Fibroblast of skin of left biceps (primary cell): ENCODE measurements at regions not wholly inside any gene's neighbourhood (a gene's known extent, or its start where the extent isn't known, plus 50 kb on each side); places are given as distances from the start of the nearest gene placed in this dataset.
"Not testable (repeated sequence)": the region's sequence is repeated elsewhere in the genome, so short reads cannot be mapped to it uniquely, and the experiment has no call there.

Source experiments
- DNase-seq, 2 experiments: peaks; one replicate each; pipeline ENCODE4 v3.0.0-alpha.2; 2013; ENCODE audit warnings: low read depth in 2 of 2

DNA sequence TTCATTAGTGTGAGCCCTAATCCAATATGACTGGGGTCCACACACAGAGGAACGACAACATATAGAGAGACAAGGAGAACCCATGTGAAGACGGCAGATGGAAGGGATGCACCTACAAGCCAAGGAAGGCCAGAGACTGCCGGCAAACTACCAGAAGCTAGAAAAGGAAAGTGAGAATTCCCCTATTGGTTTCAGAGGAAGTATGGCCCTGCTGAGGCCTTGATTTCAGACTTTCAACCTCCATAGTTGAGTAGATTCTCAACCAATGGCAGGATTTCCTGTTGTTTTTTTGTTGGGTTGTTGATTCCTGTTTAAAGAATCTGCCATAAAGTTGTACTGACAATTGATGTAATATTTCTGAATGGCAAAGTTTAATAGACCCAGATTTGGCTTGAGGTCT, 241.5 kb downstream of the SATB2 start:
- no peak for DNase-seq

DNA sequence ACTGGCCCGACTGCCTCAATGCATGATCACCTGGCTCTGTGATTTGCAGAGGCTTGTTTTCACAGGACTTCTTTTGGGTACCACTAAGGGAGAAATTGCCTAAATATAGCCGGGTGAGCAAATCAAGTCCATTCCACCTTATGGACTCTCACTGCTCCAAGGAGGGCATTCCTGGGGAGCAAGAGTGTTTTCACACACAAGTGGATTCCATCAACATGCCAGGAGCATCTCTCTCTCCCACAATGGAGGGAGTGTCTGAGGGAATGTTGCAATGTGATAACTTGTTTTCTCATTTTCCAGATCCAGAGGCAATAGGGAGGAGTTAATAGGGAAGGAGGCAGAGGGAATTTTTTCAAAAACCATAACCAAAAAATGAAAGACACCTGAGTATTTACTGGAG, 250.7 kb downstream of the SATB2 start:
- no peak for DNase-seq

DNA sequence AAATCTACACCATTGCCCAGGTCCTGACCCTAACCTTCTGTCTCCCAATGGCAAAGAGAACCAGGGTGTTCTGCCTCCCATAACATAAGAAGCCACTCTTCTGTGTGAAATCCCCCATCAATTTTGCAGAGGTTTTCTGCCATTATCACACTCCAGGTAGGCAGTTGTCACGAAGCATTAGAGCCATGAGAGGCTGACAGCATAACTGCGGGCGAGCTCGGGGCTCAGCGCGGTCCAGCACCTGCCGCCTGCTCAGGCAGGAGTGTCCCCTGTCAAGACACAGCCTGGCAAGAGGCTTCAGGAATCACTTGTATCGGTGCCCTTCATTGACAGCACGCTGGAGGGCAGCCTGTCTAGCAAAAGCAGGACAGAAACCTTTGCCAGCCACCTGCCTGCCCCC, 251.2 kb downstream of the SATB2 start:
- DNase-seq, result no peak

DNA sequence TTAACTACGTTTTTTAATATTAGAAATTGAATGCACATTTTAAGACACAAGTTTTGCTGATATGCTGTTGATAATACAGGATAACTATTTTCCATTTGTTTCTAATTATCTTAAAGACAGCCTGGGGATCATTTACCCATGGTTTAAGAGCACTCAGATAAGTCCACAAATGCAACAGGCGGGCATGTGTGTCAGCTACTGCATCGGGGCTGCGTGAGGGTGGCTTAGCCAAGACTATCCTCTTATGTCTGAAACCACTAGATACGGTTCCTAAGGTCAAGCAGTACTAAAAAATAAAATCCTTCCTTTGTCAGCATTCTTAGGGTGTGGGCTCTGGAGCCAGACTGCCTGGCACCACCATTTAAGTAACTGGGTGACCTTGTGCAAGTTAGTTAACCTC, 254.8 kb downstream of the SATB2 start:
- DNase-seq, result no peak

DNA sequence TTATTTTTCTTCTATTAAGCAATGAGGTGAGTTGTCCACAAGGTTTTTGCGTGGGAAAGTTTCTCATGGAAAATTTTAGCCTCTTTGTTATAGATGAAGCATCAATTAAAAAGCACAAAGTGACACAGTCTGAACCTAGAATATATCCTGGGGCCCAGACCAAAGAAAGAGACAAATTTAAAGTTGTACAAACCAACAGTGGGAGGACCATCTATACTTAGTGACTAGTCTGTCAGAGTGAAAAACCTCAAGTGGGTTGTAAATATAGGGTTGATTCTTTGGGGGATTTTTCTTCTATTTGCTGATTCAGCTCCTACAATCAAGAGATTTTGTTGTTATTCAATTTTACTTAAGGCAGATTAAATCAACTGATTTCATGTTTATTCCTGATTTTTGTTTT, 256.2 kb downstream of the SATB2 start:
- no peak for DNase-seq

DNA sequence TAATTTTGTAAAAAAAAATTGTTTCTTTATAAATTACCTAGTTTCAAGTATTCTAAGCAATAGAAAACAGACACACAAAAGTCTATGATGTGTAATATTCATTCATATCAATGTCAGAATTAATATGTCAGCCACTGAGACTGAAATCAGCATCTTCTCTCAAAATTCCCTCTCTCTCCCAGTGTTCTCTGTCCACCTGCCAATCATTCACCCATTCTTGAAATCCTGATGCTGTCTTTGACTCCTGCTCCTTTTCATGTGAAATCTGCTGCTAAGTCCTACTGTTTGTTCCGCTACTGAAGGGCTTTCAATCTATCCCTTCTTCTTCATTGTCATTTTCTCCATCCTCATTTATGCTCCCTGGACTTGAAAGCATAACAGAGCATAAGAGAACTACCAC, 257.9 kb downstream of the SATB2 start:
- no peak for DNase-seq

DNA sequence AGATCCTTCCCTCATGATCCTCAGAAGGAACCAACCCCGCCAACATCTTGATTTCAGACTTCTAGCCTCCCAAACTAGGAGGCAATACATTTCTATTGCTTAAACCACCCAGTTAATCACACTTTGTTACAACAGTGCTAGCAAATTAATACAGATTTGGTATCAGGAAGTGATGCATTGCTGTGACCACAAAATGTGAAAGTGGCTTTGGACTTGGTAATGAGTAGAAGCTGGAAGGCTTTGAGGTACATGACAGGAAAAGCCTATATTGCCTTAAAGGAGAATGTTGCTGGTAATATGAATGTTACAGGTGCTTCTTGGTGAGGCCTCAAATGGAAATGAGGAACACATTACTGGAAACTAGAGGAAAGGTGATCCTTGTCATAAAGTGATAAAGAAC, 260.3 kb downstream of the SATB2 start:
- DNase-seq, result no peak

DNA sequence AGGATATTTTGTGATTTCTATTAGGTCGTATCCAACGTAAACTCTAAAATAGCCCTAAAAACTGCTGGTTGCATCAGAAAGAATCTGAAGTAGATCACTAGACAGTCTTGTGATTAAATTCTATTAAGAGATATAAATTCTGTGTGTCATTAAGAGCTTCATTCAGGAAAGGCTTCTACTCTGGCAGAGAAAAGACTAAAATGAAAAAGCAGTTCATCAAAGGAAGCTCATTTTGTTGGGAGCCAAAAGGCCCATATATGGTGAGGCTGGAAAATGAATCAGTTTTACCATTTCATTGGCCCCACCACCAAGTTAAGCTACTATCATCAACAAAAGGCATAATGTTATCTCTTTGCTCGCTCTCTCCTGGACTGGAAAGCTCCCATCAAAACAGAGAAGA, 261.1 kb downstream of the SATB2 start:
- no peak for DNase-seq

DNA sequence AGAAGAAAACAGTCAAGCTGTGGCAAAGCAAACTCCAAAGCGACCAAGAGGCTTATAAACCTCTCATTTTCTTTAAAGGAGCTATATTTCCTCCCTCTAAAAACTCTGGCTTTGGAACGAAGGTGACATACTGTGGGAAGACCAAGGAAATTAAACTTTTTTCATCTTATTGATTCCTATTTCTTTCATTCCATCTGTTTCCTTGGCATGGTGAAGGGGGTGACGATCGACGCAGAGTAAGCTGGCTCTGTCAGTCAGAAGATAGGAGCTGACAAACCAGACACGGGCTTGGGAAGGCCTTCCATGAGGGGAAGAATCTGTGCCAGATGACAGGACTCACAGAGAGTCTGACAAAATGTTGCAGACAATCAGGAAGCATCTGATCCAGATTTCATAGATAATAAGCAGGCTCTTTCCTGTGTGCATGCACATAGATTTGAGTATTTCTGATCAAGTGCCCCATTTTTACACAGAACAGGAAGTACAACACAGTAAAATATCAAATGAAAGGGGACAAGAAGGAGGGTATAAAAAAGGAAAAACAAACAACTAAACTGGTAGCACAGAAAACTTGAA, 261.7 kb downstream of the SATB2 start:
- no peak for DNase-seq

DNA sequence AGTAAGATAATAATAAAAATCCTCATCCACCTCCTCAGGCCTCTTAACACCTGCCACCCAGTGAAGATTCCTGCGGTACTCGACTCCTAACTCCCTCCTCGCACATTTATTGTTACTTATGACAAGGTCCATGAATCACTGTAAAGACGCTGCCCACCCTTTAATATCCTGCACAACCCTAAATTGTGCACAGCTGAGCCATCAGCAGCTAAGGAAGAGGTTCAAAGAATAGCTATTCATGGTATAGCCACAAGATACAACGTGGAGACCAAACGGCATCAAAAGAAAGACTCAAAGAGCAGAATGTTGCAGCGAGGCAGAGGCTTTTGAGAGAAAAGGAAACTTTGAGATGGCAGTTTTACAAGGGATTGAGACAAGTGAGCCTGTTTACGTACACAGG, 266.3 kb downstream of the SATB2 start:
- DNase-seq, result no peak

DNA sequence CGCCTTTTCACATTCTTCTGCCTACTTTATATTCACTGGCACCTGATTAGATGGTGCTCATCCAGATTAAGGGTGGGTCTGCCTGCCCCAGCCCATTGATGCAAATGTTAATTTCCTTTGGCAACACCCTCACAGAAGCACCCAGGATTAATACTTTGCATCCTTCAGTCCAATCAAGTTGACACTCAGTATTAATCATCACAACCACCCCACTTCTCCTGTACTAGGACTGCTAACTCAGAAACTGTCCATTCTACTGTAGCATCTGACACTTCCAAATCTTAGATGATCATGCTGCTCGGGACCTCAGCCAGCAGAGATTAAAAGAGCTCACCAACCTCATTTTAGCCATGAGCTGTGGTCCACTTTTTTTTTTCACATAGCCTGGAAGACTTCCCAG, 268.5 kb downstream of the SATB2 start:
- no peak for DNase-seq

DNA sequence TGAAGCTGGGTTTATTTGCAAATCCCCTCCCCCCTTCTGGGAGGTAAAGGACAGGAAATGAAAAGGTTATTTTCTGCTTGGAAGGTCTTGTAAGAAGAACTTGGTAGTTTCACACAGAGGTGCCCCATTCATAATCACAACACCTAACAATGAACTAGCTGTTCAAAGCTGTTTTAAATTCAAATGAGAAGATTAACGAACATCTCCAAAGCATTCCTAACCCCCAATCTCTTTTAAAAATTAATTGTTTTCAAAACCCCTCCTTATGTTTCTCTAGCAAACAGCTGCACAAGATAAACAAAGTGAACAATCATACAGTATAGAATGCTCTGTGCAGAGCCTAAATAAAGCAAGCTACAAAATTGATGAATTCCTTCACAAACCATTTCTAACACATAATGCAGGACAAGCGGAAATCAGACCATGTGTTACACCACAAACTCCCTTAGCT, 271.4 kb downstream of the SATB2 start:
- no peak for DNase-seq

DNA sequence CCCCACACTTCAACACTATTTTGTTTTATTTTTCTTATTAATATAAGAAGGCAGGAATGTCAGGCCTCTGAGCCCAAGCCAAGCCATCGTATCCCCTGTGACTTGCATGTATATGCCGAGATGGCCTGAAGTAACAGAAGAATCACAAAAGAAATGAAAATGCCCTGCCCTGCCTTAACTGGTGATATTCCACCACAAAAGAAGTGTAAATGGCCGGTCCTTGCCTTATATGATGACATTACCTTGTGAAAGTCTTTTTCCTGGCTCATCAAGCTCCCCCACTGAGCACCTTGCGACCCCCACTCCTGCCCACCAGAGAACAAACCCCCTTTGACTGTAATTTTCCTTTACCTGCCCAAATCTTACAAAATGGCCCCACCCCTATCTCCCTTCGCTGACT, 272.6 kb downstream of the SATB2 start:
- not testable (repeated sequence) for DNase-seq

DNA sequence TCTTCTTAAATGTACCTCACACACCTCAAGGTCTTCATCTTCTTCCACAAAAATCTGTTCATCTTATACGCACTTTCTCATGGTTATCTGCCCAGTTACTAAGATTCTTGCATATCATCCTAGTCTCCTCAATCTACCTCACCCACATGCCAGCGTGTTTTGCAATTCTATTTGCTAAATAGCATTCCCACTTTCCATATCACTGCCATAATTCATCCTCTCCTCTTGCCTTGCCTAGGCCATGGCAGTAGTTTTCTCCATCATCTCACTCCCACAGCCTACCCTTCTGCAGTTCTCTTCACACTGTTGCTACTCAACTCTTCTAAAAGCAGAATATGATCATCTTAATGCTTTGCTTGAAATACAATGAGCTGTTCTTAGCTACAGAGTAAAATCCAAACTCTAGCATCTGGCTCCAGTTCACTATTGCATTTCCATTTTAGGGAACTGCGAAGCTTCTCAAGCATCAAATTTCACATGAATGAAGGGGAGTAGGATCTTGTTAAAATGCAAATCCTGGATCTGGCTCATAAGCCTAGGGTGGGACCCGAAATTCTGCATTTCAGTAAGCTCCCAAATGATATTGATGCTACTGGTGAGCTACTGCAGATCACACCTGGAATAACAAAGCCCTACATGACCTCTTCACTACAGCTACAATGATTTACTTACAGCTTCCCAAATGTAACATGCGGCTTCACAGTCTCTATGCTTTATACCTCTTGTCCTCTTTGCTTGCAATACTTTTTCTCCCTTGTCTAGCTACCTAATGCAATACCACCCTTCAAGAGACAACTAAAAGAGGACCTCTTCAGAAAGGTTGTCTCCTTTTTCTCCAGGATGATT, 293.9 kb downstream of the SATB2 start:
- no peak for DNase-seq

DNA sequence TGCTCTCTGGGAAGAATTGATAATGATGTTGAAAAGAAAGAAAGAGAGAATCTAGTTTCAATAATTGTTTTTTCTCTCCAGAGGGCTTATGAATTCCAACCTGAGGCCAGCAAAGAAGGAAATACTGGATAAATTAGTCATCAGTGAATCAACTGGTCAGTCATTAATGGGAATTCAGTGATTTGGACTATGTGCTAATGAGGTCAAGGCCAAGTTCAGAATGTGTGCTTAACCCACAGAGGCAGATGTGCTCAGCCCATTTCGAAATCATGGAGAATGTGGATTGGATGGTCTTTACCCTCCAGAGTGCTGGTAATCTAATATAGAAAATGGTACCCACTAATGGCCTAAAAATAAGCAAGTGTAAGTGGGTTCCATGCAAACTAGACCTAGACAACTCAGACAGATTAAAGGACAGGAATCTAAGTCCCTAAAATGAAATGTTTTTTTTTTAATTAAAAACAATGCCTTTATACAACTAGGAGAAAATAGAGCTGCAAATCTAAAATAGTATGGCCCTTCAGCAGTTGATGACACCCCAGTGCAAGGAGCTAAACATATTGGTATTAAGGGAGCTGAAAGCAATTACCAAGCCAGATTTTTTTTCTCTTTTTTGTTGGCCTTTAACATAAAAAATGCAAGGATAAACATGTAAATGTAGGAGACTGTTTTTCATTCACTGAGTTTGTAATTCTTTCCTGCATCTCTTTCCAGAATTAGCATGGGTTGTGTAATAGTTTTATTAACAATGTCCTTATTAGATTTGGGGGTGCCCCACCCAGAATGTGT, 296.9 kb downstream of the SATB2 start:
- DNase-seq, result peak; percentile 24 to 36

DNA sequence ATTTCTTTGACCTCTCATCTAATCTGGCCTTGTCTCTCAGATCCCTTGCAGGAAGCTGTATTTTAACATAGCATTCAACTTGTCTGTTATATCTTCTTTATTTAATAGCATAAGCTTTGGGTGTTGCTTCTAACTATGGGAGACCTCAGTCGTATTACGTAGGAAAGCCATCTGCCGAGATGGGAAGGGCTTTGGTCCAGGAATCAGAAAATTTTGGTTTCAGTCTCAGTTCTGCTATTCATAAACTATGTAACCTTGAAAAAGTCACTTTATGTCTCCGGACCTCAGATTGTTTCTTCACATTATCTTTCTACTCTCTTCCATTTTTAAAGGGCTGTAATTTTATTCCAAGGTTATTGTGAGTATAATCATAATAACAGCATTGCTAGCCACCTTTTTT, 297.7 kb downstream of the SATB2 start:
- DNase-seq, result no peak

DNA sequence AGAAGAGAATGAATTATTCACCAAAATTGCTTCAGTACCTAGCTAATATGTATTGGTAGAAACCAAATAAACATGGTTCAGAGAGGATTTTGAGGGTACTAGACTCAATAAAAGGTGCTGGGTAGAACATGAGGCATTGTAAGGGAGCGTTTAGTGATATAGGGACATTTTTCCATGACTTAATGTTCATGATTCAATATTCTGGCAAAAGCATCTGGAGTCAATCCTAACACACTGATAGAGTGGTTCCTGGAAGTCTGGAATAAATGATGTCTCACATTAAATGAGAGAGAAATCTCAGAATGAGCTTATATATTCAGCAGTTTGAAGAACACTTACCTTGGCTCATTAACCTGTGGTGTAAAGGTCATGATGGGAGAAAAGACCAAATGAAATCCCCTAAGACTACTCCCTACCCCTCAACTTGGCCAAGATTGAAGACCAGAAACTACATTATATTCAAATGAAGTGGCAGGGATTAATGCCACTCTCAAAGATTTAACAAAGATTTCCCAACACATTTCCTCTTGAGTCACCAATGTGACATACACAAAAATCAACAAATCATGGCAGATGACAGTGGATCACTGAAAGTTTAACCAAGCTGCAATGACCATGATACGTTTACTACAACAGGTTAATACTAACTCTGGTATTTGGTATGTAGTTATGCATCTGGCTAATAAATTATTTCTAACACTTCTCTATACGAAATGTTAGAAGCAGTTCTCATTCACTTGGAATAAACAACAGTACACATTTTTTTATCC, 309.5 kb downstream of the SATB2 start:
- no peak for DNase-seq

DNA sequence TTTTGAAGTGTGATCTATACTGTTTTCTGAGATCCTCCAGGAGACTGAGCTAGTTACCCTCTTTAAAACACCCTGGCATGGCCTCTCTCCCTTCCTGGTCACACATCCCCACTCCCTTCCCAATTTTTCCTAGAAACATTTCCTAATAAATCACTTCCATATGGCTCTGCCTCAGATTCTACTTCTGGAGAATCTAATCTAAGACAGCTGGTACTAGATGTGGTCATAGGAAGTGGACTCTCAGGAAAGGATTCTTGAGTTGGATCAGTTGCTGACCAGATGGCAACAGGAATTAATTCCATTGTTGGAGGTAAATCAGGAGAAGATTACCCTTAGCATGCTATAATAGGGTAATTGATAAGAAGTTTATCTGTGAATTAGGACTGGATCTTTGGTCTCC, 310.5 kb downstream of the SATB2 start:
- DNase-seq, result peak; percentile 18 to 24

DNA sequence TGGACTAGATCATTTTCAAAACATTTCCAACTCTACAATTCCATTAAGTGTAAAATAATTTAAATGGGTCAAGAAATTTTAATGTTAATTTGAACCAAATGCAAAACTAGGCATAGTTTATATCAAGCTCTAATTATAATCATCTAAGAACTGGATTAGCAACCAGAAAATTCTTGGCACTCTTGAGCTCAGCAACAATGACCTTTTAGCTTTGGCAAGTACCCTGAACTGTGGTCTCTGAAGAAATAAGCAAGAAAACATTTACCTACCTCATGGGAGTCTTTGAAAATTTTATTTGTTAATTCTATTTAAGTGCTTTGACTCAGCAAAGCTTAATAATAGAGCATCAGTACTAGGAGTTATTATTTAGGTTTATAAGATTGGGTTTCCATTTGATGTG, 313.2 kb downstream of the SATB2 start:
- DNase-seq, result no peak

DNA sequence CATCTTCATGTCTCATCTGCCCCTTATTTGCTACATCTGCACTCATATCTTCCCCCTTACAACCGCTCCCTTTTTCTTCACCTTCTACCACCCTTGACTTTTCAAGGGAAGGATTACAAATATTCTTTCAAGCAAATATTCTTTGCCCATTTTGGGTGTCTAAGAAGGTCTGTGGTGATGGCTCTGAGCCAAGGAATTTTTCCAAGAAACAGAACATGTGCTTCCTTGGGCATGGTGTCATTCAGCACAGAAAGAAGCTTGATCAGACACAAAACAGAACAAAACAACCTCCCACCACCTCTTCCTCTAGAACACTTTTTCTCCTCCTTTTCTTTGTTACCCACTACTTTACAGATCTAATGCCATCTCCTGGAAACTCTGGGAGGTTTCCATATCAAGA, 313.7 kb downstream of the SATB2 start:
- DNase-seq, result no peak

DNA sequence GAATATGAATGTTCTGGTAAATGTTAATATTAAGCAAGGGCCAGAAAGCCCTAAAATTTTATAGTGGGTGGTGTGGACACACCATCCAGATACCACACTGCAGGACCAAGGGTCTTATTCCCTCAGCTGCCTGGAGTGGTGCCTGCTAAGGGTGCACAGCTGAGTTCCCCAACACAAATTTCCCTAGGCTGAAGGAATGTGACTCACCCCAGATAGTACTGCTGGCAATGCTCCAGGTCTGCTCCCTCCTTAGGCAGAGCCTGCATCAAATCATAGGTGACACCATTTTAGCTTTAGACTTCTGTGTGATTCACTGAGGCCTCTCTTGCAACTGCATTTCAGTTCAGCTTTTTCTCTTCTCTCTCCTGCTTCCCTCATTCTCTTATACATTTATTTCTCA, 321.1 kb downstream of the SATB2 start:
- peak; percentile 44 to 50 for DNase-seq

DNA sequence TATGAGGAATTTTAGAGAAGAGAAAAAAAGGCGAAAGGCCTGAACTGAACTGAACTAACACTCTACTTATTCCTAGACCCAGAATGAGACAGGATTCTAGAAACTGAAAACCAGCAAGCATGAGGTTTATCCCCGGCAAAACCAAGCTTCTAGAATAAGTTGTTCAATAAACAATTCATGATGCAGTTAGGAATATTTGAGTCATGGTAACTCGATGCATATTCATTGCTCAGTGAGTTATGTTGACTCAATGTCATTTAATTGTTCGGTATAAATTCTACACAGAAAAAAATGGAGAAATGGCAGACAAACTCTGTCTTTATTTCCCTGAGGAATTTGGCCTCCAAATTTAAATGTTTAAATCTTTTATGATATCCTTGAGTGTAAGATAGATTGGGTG, 321.5 kb downstream of the SATB2 start:
- no peak for DNase-seq
